ENCODE measurements at regions not wholly inside any gene's neighbourhood (a gene's known extent, or its start where the extent isn't known, plus 50 kb on each side); places are given as distances from the start of the nearest gene placed in this dataset.

GRCh38 chr15:47442371-47442770 lies 274.9 kb upstream of the SEMA6D start:
- no peak overlapping the region for H3K4me3 ChIP-seq
- no peak for DNase-seq (ENCODE audit: low spot score)
- TF ChIP-seq CTCF (IDR thresholded peaks at IDR 0.05), result no peak
- H3K27ac ChIP-seq, result no peak overlapping the region

GRCh38 chr15:47443839-47444238 lies 273.5 kb upstream of the SEMA6D start:
- DNase-seq (ENCODE audit: low spot score), result no peak
- no peak for TF ChIP-seq CTCF (IDR thresholded peaks at IDR 0.05)
- no peak overlapping the region for H3K27ac ChIP-seq
- no peak overlapping the region for H3K4me3 ChIP-seq

- H3K4me3 ChIP-seq, result no peak overlapping the region
- no peak for TF ChIP-seq CTCF (IDR thresholded peaks at IDR 0.05)
- no peak overlapping the region for H3K27ac ChIP-seq
- no peak for DNase-seq (ENCODE audit: low spot score)
Measured at GRCh38 chr15:47445723-47446392, 271.4 kb upstream of the SEMA6D start.

- no peak overlapping the region for H3K4me3 ChIP-seq
- H3K27ac ChIP-seq, result no peak overlapping the region
- TF ChIP-seq CTCF (IDR thresholded peaks at IDR 0.05), result no peak
- DNase-seq (ENCODE audit: low spot score), result no peak
Measured at GRCh38 chr15:47460795-47461573, 256.3 kb upstream of the SEMA6D start.

GRCh38 chr15:47461652-47462141 lies 255.6 kb upstream of the SEMA6D start:
- no peak for TF ChIP-seq CTCF (IDR thresholded peaks at IDR 0.05)
- no peak overlapping the region for H3K27ac ChIP-seq
- DNase-seq (ENCODE audit: low spot score), result no peak
- no peak overlapping the region for H3K4me3 ChIP-seq

GRCh38 chr15:47466357-47466756 lies 250.9 kb upstream of the SEMA6D start:
- Histone ChIP-seq H3K27ac (no peak overlapping the region), H3K4me3 (no peak overlapping the region)
- DNase-seq (ENCODE audit: low spot score), result no peak
- no peak for TF ChIP-seq CTCF (IDR thresholded peaks at IDR 0.05)

- no peak overlapping the region for H3K27ac ChIP-seq
- H3K4me3 ChIP-seq, result no peak overlapping the region
- DNase-seq (ENCODE audit: low spot score), result no peak
- TF ChIP-seq CTCF (IDR thresholded peaks at IDR 0.05), result no peak
Measured at GRCh38 chr15:47470983-47471382, 246.3 kb upstream of the SEMA6D start.

Data from coronary artery (tissue), 2 donors.